Fibroblast of lung (primary cell): ENCODE measurements at regions not wholly inside any gene's neighbourhood (a gene's known extent, or its start where the extent isn't known, plus 50 kb on each side); places are given as distances from the start of the nearest gene placed in this dataset.

ENCODE experiments used
- DNase-seq, 2 donors: peaks; one replicate each; pipeline versions ENCODE4 v3.0.0 to v3.0.0-alpha.2; 2010; ENCODE audit warnings: low read depth in 2 of 2
- H2AFZ ChIP-seq: 2 replicates; pipeline ENCODE4 v1.5.1; 2012; ENCODE audit warnings: low read length, control low read depth, inconsistent platforms
- H3K27ac ChIP-seq: 2 replicates; pipeline ENCODE4 v1.5.1; 2011; ENCODE audit warnings: low read length, control low read depth; ENCODE audit not compliant: insufficient read depth
- H3K27me3 ChIP-seq: 2 replicates; pipeline ENCODE4 v1.5.1; 2011; ENCODE audit warnings: mild to moderate bottlenecking, low read length; ENCODE audit not compliant: control insufficient read depth, insufficient read depth
- H3K36me3 ChIP-seq: 2 replicates; pipeline ENCODE4 v1.5.1; 2011; ENCODE audit warnings: low read length; ENCODE audit not compliant: control insufficient read depth, insufficient read depth
- H3K4me1 ChIP-seq: 2 replicates; pipeline ENCODE4 v1.5.1; 2011; ENCODE audit warnings: low read length; ENCODE audit not compliant: control insufficient read depth, insufficient read depth; ENCODE audit errors: extremely low read depth
- H3K4me2 ChIP-seq: 2 replicates; pipeline ENCODE4 v1.5.1; 2011; ENCODE audit warnings: low read length, control low read depth; ENCODE audit not compliant: insufficient read depth; ENCODE audit errors: extremely low read depth
- H3K4me3 ChIP-seq, 4 experiments: fragments of 200-600 bp in 1 of 4; sonication (generic) in 1 of 4; replicated peaks in 1 of 4; 2 replicates each; pipeline ENCODE4 v1.5.1; 2011 to 2016; ENCODE audit warnings: low read length in 4 of 4, low read depth in 3 of 4, mild to moderate bottlenecking in 3 of 4, control low read depth in 2 of 4, inconsistent platforms in 1 of 4, mixed read lengths in 1 of 4; ENCODE audit not compliant: insufficient read depth in 1 of 4; ENCODE audit errors: control extremely low read depth in 1 of 4
- H3K79me2 ChIP-seq: 2 replicates; pipeline ENCODE4 v1.5.1; 2012; ENCODE audit warnings: mild to moderate bottlenecking, low read length, inconsistent platforms; ENCODE audit not compliant: control insufficient read depth, insufficient read depth
- H3K9ac ChIP-seq: 2 replicates; pipeline ENCODE4 v1.5.1; 2011; ENCODE audit warnings: mild to moderate bottlenecking, low read length, control low read depth; ENCODE audit not compliant: insufficient read depth
- H3K9me3 ChIP-seq: 2 replicates; pipeline ENCODE4 v1.5.1; 2012; ENCODE audit warnings: low read depth, low read length; ENCODE audit not compliant: control insufficient read depth, insufficient read depth
- H4K20me1 ChIP-seq: 2 replicates; pipeline ENCODE4 v1.5.1; 2011; ENCODE audit warnings: low read length; ENCODE audit not compliant: control insufficient read depth, insufficient read depth; ENCODE audit errors: extremely low read depth
- CTCF ChIP-seq, 2 donors: IDR thresholded peaks in 1 of 2; conservative IDR thresholded peaks in 1 of 2; 1 replicate in 1 of 2; 2 replicates in 1 of 2; pipeline ENCODE4 v1.5.1; 2011 to 2012; ENCODE audit warnings: low read length in 2 of 2, control low read depth in 1 of 2, inconsistent platforms in 1 of 2, low read depth in 1 of 2, mild to moderate bottlenecking in 1 of 2
- EZH2 ChIP-seq: IDR thresholded peaks from 2 replicates; pipeline ENCODE4 v1.5.1; 2012; ENCODE audit warnings: low read length, control low read depth, mild to moderate bottlenecking; ENCODE audit errors: missing control alignments

- Histone ChIP-seq H4K20me1 (peaks cover 2% of the 10 kb centered on the region), H3K27ac (no peak overlapping the region), H3K9ac (no peak overlapping the region), H3K4me1 (no peaks in the 10 kb centered on the region), H3K27me3 (peaks cover 21% of the 10 kb centered on the region), H3K79me2 (no peaks in the 10 kb centered on the region), H3K4me3 (no peak overlapping the region), H2AFZ (no peak overlapping the region), H3K4me2 (no peak overlapping the region), H3K9me3 (no peaks in the 10 kb centered on the region), H3K36me3 (no peaks in the 10 kb centered on the region)
- TF ChIP-seq EZH2, result no peak
- TF ChIP-seq CTCF (conservative IDR thresholded peaks at IDR 0.05 in 1 of 2, IDR thresholded peaks at IDR 0.05 in 1 of 2; ENCODE audit: low read depth in 1 of 2, low read length in 2 of 2), result no peak
- no peak for DNase-seq
These were observed 106.0 kb downstream of the VEGFA start for GRCh38 chr6:43875849-43876572.

GRCh38 chr6:43874814-43875590 lies 105.0 kb downstream of the VEGFA start:
- Histone ChIP-seq H3K9ac (no peak overlapping the region), H3K27me3 (peaks cover 21% of the 10 kb centered on the region), H3K27ac (no peak overlapping the region), H3K36me3 (no peaks in the 10 kb centered on the region), H3K79me2 (no peaks in the 10 kb centered on the region), H3K9me3 (no peaks in the 10 kb centered on the region), H4K20me1 (peaks cover 2% of the 10 kb centered on the region), H3K4me3 (no peak overlapping the region), H2AFZ (no peak overlapping the region), H3K4me2 (no peak overlapping the region), H3K4me1 (no peaks in the 10 kb centered on the region)
- DNase-seq, result no peak
- TF ChIP-seq EZH2 (no peak), CTCF (conservative IDR thresholded peaks at IDR 0.05 in 1 of 2, IDR thresholded peaks at IDR 0.05 in 1 of 2; ENCODE audit: low read depth in 1 of 2, low read length in 2 of 2) (no peak)

- Histone ChIP-seq H3K4me2 (no peak overlapping the region), H2AFZ (no peak overlapping the region), H3K36me3 (no peaks in the 10 kb centered on the region), H3K9ac (no peak overlapping the region), H3K4me1 (no peaks in the 10 kb centered on the region), H4K20me1 (peaks cover 2% of the 10 kb centered on the region), H3K27me3 (peaks cover 26% of the 10 kb centered on the region), H3K27ac (no peak overlapping the region), H3K79me2 (no peaks in the 10 kb centered on the region), H3K4me3 (no peak overlapping the region), H3K9me3 (no peaks in the 10 kb centered on the region)
- TF ChIP-seq EZH2 (no peak), CTCF (conservative IDR thresholded peaks at IDR 0.05 in 1 of 2, IDR thresholded peaks at IDR 0.05 in 1 of 2; ENCODE audit: low read depth in 1 of 2, low read length in 2 of 2) (no peak)
- DNase-seq, result no peak
These were observed 104.0 kb downstream of the VEGFA start for GRCh38 chr6:43873806-43874714.
